ENCODE measurements at regions not wholly inside any gene's neighbourhood (a gene's known extent, or its start where the extent isn't known, plus 50 kb on each side); places are given as distances from the start of the nearest gene placed in this dataset.

DNA sequence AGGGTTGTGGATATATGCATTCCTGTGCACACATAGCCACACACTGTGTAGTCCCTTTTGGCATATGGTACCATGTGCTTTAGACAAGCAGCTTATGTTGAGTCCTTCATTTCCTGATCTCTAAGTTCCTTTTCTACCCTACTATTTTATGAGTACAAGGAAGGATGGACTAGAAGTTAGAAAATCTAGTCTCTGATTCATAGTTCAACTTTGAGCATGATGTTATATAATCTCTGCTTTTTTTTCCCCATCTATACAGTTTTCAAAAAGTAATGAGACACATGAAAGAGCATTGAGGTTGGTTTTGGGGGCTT is 123.6 kb downstream of the PLEKHG1 start:
- no peak for TF ChIP-seq EZH2 (IDR thresholded peaks at IDR 0.05; ENCODE audit: low read depth, unreplicated experiment)
- TF ChIP-seq CTCF (conservative IDR thresholded peaks at IDR 0.05; ENCODE audit: low read depth in 2 of 2), result no peak
- TF ChIP-seq REST (IDR thresholded peaks at IDR 0.05; ENCODE audit: unreplicated experiment), result no peak
- no peak for TF ChIP-seq ZNF114 (CRISPR knock-in tag; IDR thresholded peaks at IDR 0.05)
- TF ChIP-seq STAT1 (IDR thresholded peaks at IDR 0.05; ENCODE audit: unreplicated experiment), result no peak
- TF ChIP-seq POLR2AphosphoS5 (IDR thresholded peaks at IDR 0.05; ENCODE audit: low read depth), result no peak
- no peak for TF ChIP-seq EZH2phosphoT487 (IDR thresholded peaks at IDR 0.05; ENCODE audit: unreplicated experiment)
- TF ChIP-seq JUNB (IDR thresholded peaks at IDR 0.05; ENCODE audit: unreplicated experiment), result no peak
